WERI-Rb-1 (cell line): ENCODE measurements at regions not wholly inside any gene's neighbourhood (a gene's known extent, or its start where the extent isn't known, plus 50 kb on each side); places are given as distances from the start of the nearest gene placed in this dataset.
"Not testable (repeated sequence)": the region's sequence is repeated elsewhere in the genome, so short reads cannot be mapped to it uniquely, and the experiment has no call there.

ENCODE experiments used
- DNase-seq: peaks from one replicate; pipeline ENCODE4 v3.0.0-alpha.2; 2020
- H3K27ac ChIP-seq: fragments of 250-450 bp; sonication (Bioruptor Pico); 2 replicates; pipeline ENCODE4 v1.5.1; 2020; ENCODE audit warnings: mild to moderate bottlenecking, moderate library complexity
- H3K27me3 ChIP-seq: fragments of 250-450 bp; sonication (Bioruptor Pico); 2 replicates; pipeline ENCODE4 v1.5.1; 2021; ENCODE audit warnings: mild to moderate bottlenecking, low read depth, moderate library complexity; ENCODE audit not compliant: insufficient read depth, severe bottlenecking
- H3K36me3 ChIP-seq: fragments of 250-450 bp; sonication (Bioruptor Pico); 2 replicates; pipeline ENCODE4 v1.5.1; 2020; ENCODE audit warnings: mild to moderate bottlenecking, moderate library complexity
- H3K4me3 ChIP-seq: 2 replicates; pipeline ENCODE4 v1.5.1; 2011; ENCODE audit warnings: low read depth, mild to moderate bottlenecking, control low read depth, low read length
- H3K9me3 ChIP-seq: fragments of 250-450 bp; sonication (Bioruptor Pico); 2 replicates; pipeline ENCODE4 v1.5.1; 2021; ENCODE audit warnings: mild to moderate bottlenecking, moderate library complexity; ENCODE audit not compliant: severe bottlenecking
- TF ChIP-seq, protein P1 (sequence below): IDR thresholded peaks from 2 replicates; pipeline ENCODE4 v1.5.1; 2011; ENCODE audit warnings: low read depth, mild to moderate bottlenecking, control low read depth, inconsistent platforms, low read length

GRCh38 chr11:60592601-60593000 is 77.4 kb downstream of the MS4A13 start:
- DNase-seq: no peak
- H3K9me3 ChIP-seq: peaks cover 4% of the 10 kb centered on the region
- no peak overlapping the region for H3K4me3 ChIP-seq
- TF ChIP-seq, protein P1, sequence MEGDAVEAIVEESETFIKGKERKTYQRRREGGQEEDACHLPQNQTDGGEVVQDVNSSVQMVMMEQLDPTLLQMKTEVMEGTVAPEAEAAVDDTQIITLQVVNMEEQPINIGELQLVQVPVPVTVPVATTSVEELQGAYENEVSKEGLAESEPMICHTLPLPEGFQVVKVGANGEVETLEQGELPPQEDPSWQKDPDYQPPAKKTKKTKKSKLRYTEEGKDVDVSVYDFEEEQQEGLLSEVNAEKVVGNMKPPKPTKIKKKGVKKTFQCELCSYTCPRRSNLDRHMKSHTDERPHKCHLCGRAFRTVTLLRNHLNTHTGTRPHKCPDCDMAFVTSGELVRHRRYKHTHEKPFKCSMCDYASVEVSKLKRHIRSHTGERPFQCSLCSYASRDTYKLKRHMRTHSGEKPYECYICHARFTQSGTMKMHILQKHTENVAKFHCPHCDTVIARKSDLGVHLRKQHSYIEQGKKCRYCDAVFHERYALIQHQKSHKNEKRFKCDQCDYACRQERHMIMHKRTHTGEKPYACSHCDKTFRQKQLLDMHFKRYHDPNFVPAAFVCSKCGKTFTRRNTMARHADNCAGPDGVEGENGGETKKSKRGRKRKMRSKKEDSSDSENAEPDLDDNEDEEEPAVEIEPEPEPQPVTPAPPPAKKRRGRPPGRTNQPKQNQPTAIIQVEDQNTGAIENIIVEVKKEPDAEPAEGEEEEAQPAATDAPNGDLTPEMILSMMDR: no peak
- no peaks in the 10 kb centered on the region for H3K27me3 ChIP-seq
- no peaks in the 10 kb centered on the region for H3K36me3 ChIP-seq
- no peak overlapping the region for H3K27ac ChIP-seq

- peak; percentile 15 for DNase-seq
- TF ChIP-seq, protein P1: no peak
- H3K27ac ChIP-seq: no peak overlapping the region
- no peaks in the 10 kb centered on the region for H3K36me3 ChIP-seq
- H3K9me3 ChIP-seq: peaks cover 4% of the 10 kb centered on the region
- H3K4me3 ChIP-seq: no peak overlapping the region
- H3K27me3 ChIP-seq: no peaks in the 10 kb centered on the region
Observed at GRCh38 chr11:60594998-60595642, 79.9 kb downstream of the MS4A13 start.

DNA sequence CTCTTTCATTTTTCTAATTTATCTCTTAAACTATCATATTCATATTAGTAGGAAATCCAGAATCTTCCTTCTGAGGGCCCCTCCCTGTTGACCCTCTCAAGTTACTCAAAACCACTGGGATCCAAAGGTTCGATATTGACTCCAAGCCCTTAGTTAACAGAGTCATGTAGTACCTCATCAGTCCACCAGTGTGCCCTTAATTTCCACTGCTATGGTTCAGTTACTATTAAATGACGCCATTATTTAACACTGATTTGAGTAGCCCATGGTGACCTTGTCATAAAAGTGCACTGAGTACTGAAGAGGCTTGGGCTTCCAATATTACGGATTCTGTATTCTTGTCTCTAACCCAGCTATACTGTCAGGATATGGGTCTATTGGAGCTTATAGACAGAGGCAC is 91.9 kb upstream of the MS4A8 start:
- H3K27me3 ChIP-seq: no peaks in the 10 kb centered on the region
- H3K27ac ChIP-seq: no peak overlapping the region
- no peaks in the 10 kb centered on the region for H3K9me3 ChIP-seq
- no peak for DNase-seq
- H3K4me3 ChIP-seq: no peak overlapping the region
- H3K36me3 ChIP-seq: no peaks in the 10 kb centered on the region
- TF ChIP-seq, protein P1: no peak

- DNase-seq: no peak
- no peaks in the 10 kb centered on the region for H3K27me3 ChIP-seq
- H3K4me3 ChIP-seq: no peak overlapping the region
- H3K27ac ChIP-seq: no peak overlapping the region
- no peaks in the 10 kb centered on the region for H3K36me3 ChIP-seq
- no peaks in the 10 kb centered on the region for H3K9me3 ChIP-seq
- TF ChIP-seq, protein P1: no peak
Observed at GRCh38 chr11:60609632-60610031, 89.8 kb upstream of the MS4A8 start.

GRCh38 chr11:60610702-60611101 is 88.7 kb upstream of the MS4A8 start:
- H3K27me3 ChIP-seq: no peaks in the 10 kb centered on the region
- H3K36me3 ChIP-seq: no peaks in the 10 kb centered on the region
- TF ChIP-seq, protein P1: no peak
- H3K9me3 ChIP-seq: no peaks in the 10 kb centered on the region
- no peak overlapping the region for H3K4me3 ChIP-seq
- H3K27ac ChIP-seq: no peak overlapping the region
- DNase-seq: no peak

DNA sequence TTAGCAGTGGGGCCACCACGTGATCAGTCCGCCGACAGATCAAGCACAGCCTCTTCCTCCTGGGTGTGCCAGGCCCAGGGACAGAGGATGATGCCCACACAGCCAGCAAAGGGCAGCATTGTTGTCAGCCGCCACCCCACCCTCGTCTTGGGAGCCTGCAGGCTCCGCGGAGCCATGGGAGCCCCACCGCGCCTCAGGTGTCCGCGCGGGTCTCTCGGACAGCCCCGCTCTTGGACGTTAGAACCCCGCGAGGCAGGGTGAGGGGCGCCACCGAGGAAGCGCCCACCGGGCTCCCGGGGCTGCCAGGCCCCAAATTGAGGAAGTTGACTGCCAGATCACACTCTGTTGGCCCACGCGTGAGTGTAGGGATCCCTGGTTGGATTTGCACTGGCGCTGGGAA is 83.9 kb upstream of the MS4A8 start:
- no peaks in the 10 kb centered on the region for H3K36me3 ChIP-seq
- H3K9me3 ChIP-seq: peaks cover 2% of the 10 kb centered on the region
- no peak overlapping the region for H3K27ac ChIP-seq
- no peaks in the 10 kb centered on the region for H3K27me3 ChIP-seq
- TF ChIP-seq, protein P1: no peak
- DNase-seq: no peak
- no peak overlapping the region for H3K4me3 ChIP-seq

DNA sequence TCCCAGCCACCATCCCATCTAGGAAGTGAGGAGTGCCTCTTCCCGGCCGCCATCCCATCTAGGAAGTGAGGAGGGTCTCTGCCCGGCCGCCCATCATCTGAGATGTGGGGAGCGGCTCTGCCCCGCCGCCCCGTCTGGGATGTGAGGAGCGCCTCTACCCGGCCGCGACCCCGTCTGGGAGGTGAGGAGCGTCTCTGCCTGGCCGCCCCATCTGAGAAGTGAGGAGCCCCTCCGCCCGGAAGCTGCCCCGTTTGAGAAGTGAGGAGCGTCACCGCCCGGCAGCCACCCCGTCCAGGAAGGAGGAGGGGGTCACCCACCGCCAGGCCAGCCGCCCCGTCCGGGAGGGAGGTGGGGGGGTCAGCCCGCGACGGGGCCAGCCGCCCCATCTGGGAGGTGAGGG is 77.5 kb upstream of the MS4A8 start:
- H3K4me3 ChIP-seq, H3K36me3 ChIP-seq, H3K27ac ChIP-seq, DNase-seq, H3K9me3 ChIP-seq, H3K27me3 ChIP-seq: not testable (repeated sequence)

GRCh38 chr11:60622776-60623175 is 76.6 kb upstream of the MS4A8 start:
- H3K27ac ChIP-seq, H3K9me3 ChIP-seq, H3K27me3 ChIP-seq, H3K36me3 ChIP-seq, H3K4me3 ChIP-seq, DNase-seq: not testable (repeated sequence)
